ENCODE measurements at regions not wholly inside any gene's neighbourhood (a gene's known extent, or its start where the extent isn't known, plus 50 kb on each side); places are given as distances from the start of the nearest gene placed in this dataset.

GRCh38 chr20:50328222-50328979 lies 137.8 kb downstream of the CEBPB start:
- Histone ChIP-seq H3K4me1 (peaks cover 12 to 21% of the 10 kb centered on the region in 2 donors), H3K27ac (no peak overlapping the region), H3K27me3 (no peaks in the 10 kb centered on the region), H3K4me3 (no peak overlapping the region), H3K36me3 (no peaks in the 10 kb centered on the region), H3K9me3 (no peaks in the 10 kb centered on the region)
- no peak for DNase-seq (ENCODE audit: low spot score in 2 of 2)
- no peak for TF ChIP-seq POLR2A (IDR thresholded peaks at IDR 0.05)
- no peak for TF ChIP-seq POLR2AphosphoS5 (IDR thresholded peaks at IDR 0.05)
- no peak for TF ChIP-seq CTCF (IDR thresholded peaks at IDR 0.05)
- intact Hi-C loops (cut with DNase I; ENCODE audit: low total_unique reads), result no loop called here

GRCh38 chr20:50328996-50329898 lies 138.6 kb downstream of the CEBPB start:
- no peak overlapping the region for H3K4me3 ChIP-seq
- H3K9me3 ChIP-seq, result no peaks in the 10 kb centered on the region
- no peaks in the 10 kb centered on the region for H3K36me3 ChIP-seq
- intact Hi-C loops (cut with DNase I; ENCODE audit: low total_unique reads), result no loop called here
- H3K4me1 ChIP-seq, result peaks cover 15 to 21% of the 10 kb centered on the region in 2 donors
- no peak overlapping the region for H3K27ac ChIP-seq
- TF ChIP-seq POLR2A (IDR thresholded peaks at IDR 0.05) (no peak), POLR2AphosphoS5 (IDR thresholded peaks at IDR 0.05) (no peak), CTCF (IDR thresholded peaks at IDR 0.05) (no peak)
- H3K27me3 ChIP-seq, result no peaks in the 10 kb centered on the region
- DNase-seq (ENCODE audit: low spot score in 2 of 2), result no peak

GRCh38 chr20:50329981-50330503 lies 139.4 kb downstream of the CEBPB start:
- TF ChIP-seq CTCF (IDR thresholded peaks at IDR 0.05) (no peak), POLR2A (IDR thresholded peaks at IDR 0.05) (no peak)
- intact Hi-C loops (cut with DNase I; ENCODE audit: low total_unique reads), result no loop called here
- DNase-seq (ENCODE audit: low spot score in 2 of 2), result no peak

GRCh38 chr20:50330504-50331313 lies 140.1 kb downstream of the CEBPB start:
- H3K36me3 ChIP-seq, result no peaks in the 10 kb centered on the region
- DNase-seq (ENCODE audit: low spot score in 2 of 2), result peak in 1 of 2 donors; percentile 74
- peak overlapping the region; percentile 76 to 88 for H3K27ac ChIP-seq
- no peak overlapping the region for H3K4me3 ChIP-seq
- peaks cover 15 to 21% of the 10 kb centered on the region in 2 donors for H3K4me1 ChIP-seq
- intact Hi-C loops (cut with DNase I; ENCODE audit: low total_unique reads), result no loop called here
- no peaks in the 10 kb centered on the region for H3K9me3 ChIP-seq
- no peaks in the 10 kb centered on the region for H3K27me3 ChIP-seq
- TF ChIP-seq CTCF (IDR thresholded peaks at IDR 0.05) (no peak), POLR2AphosphoS5 (IDR thresholded peaks at IDR 0.05) (peak in 2 of 3 donors; percentile 14 to 43), POLR2A (IDR thresholded peaks at IDR 0.05) (no peak)

More at GRCh38 chr20:50329981-50330503, 139.4 kb downstream of the CEBPB start:
- Histone ChIP-seq H3K27ac (peak overlapping the region; percentile 76 to 88), H3K4me1 (peaks cover 15 to 21% of the 10 kb centered on the region in 2 donors), H3K27me3 (no peaks in the 10 kb centered on the region), H3K9me3 (no peaks in the 10 kb centered on the region), H3K4me3 (no peak overlapping the region), H3K36me3 (no peaks in the 10 kb centered on the region)

All from breast epithelium (tissue), 4 donors.